ENCODE measurements at regions not wholly inside any gene's neighbourhood (a gene's known extent, or its start where the extent isn't known, plus 50 kb on each side); places are given as distances from the start of the nearest gene placed in this dataset.

DNA sequence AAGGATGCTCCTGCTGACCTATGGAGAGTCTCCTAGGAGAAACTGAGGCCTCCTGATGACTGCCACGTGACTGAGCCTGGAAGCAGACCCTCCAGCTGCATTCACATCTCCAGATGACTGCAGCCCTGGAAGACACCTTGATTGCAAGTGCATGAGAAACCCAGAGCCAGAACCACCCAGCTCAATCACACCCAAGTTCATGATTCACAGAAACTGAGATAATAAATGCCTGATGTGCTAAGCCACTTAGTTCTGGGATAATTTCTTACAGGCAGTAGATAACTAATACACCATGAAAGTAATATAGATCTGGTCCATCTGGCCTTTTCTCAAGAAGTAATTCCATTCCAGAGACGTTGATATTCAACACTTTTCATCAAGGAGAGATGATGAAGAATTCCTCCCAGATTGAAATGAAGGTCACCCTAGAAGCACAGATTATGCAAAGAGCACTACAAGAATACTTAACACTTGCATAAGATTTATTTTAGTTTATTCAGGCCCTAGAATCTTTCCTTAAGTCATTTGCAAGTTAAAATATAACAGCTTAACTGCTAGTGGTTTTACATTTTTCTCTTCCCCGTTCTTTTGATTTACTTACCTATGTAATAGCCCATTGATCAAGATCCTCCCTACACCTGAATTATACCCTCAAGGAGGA is 208.2 kb upstream of the INHBA start:
- 100% methylated on average over 2 of the region's 3 CpGs; no CpG with 5 or more reads in 1 of the 2 experiments for WGBS, 2 experiments (ENCODE audit: insufficient coverage in 2 of 2)

DNA sequence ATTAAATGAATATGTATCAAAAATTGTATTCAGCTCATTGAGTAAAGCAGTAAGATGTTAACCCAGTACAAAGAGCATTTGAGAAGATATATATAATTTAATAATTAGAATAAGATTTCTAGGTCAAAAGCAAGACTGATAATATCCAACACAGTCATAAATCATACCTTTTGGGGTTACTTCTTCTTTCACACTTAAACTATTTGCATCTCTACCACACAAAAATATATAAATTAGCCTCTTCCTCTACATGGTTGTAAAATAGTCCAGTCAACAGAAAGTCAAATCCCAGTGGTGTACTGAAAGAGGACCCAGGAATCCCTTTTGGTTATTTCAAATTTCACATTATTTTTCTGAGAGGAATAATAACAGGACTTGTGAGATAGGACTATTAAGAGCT is 204.6 kb upstream of the INHBA start:
- no peak overlapping the region for H3K27ac ChIP-seq (ENCODE audit: low read depth, low read length, severe bottlenecking)
- H3K9me3 ChIP-seq (ENCODE audit: control insufficient read depth, low read length), result peaks cover 13% of the 10 kb centered on the region
- no peaks in the 10 kb centered on the region for H3K4me1 ChIP-seq (ENCODE audit: control insufficient read depth, insufficient read depth, low read length, poor library complexity, severe bottlenecking)
- H3K36me3 ChIP-seq (ENCODE audit: control insufficient read depth, insufficient read depth, low read length), result no peaks in the 10 kb centered on the region
- H3K4me3 ChIP-seq (ENCODE audit: extremely low read depth, insufficient read depth, low read length, poor library complexity, severe bottlenecking), result no peak overlapping the region

More for the DNA sequence above, 208.2 kb upstream of the INHBA start:
- Histone ChIP-seq H3K27ac (ENCODE audit: low read depth, low read length, severe bottlenecking) (no peak overlapping the region), H3K36me3 (ENCODE audit: control insufficient read depth, insufficient read depth, low read length) (no peaks in the 10 kb centered on the region), H3K4me1 (ENCODE audit: control insufficient read depth, insufficient read depth, low read length, poor library complexity, severe bottlenecking) (peaks cover 10% of the 10 kb centered on the region), H3K4me3 (ENCODE audit: extremely low read depth, insufficient read depth, low read length, poor library complexity, severe bottlenecking) (no peak overlapping the region), H3K9me3 (ENCODE audit: control insufficient read depth, low read length) (no peaks in the 10 kb centered on the region)

DNA sequence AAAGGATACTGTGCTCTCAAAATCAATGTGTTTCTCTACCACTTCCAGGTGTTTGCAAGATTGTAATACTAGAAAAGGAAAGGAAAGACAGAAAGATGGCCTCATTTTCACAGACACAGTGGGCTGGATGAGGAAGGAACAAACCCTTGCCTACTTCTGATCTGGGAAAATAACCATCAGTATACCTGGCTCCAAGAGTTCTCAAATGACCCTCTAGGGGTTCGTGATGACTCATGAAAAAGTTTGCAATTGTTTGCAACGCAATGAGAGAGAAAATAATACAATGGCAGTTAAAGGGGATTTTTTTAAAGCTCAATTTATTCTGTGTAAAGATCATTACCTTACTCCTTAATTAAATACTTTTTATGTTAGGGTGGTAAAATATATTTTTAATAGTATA is 197.6 kb upstream of the INHBA start:
- Histone ChIP-seq H3K36me3 (ENCODE audit: control insufficient read depth, insufficient read depth, low read length) (no peaks in the 10 kb centered on the region), H3K9me3 (ENCODE audit: control insufficient read depth, low read length) (peaks cover 13% of the 10 kb centered on the region), H3K4me1 (ENCODE audit: control insufficient read depth, insufficient read depth, low read length, poor library complexity, severe bottlenecking) (no peaks in the 10 kb centered on the region), H3K4me3 (ENCODE audit: extremely low read depth, insufficient read depth, low read length, poor library complexity, severe bottlenecking) (no peak overlapping the region), H3K27ac (ENCODE audit: low read depth, low read length, severe bottlenecking) (no peak overlapping the region)
- WGBS, 2 experiments (ENCODE audit: insufficient coverage in 2 of 2), result no CpG with 5 or more reads among the region's 2 CpGs

DNA sequence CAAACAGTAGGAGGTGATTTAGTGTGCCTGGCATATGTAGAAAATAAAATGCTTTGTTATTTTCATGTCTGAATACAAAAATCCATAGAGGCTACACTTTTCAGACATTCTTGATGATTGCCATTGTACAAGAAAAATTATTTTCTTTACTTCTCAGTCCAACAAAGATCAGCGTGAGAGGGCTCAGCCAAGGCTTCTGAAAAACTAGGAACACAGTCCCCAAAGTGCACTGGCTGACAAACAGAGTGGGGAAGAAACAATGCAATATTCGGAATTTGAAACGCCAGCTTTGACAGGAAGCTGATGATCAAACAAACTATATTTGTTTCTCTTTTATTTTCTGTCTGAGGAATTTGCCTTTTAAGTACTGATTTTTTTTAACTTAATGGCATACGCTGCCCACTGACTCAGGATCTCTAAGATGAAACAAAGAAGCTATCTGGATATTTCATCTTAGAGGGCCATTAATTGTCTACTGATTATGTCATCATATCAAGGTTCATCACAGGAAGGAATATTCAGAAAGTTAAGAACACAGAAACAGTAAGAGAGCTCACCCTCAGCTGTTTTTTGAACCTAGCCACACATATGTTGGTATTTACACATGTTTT is 197.0 kb upstream of the INHBA start:
- H3K4me3 ChIP-seq (ENCODE audit: extremely low read depth, insufficient read depth, low read length, poor library complexity, severe bottlenecking), result no peak overlapping the region
- WGBS, 2 experiments (ENCODE audit: insufficient coverage in 2 of 2), result 94% methylated on average over 3 of the region's 4 CpGs; no CpG with 5 or more reads in 1 of the 2 experiments
- H3K36me3 ChIP-seq (ENCODE audit: control insufficient read depth, insufficient read depth, low read length), result no peaks in the 10 kb centered on the region
- H3K27ac ChIP-seq (ENCODE audit: low read depth, low read length, severe bottlenecking), result no peak overlapping the region
- peaks cover 9% of the 10 kb centered on the region for H3K9me3 ChIP-seq (ENCODE audit: control insufficient read depth, low read length)
- H3K4me1 ChIP-seq (ENCODE audit: control insufficient read depth, insufficient read depth, low read length, poor library complexity, severe bottlenecking), result no peaks in the 10 kb centered on the region

DNA sequence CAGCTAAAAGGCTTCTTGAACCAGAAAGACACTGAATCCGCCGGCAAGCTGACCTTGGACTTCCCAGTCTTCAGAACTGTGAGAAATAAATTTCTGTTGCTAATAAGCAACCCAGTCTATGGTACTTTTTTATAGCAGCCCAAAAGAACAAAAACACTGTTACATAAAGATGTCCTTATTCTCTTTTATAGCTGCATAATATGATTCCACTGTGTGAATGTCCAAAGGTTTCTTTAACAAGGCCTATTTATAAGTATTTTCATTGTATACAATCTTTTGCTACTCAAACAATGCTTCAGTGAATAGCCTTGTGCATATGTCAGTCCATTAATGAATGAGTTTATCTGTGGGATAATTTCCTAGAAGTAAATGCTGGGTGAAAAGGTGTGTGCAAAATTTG is 190.8 kb upstream of the INHBA start:
- H3K4me1 ChIP-seq (ENCODE audit: control insufficient read depth, insufficient read depth, low read length, poor library complexity, severe bottlenecking), result peaks cover 4% of the 10 kb centered on the region
- no peak overlapping the region for H3K27ac ChIP-seq (ENCODE audit: low read depth, low read length, severe bottlenecking)
- 94 to 100% methylated on average over 1 to 2 of the region's 2 CpGs for WGBS, 2 experiments (ENCODE audit: insufficient coverage in 2 of 2)
- no peak overlapping the region for H3K4me3 ChIP-seq (ENCODE audit: extremely low read depth, insufficient read depth, low read length, poor library complexity, severe bottlenecking)
- no peaks in the 10 kb centered on the region for H3K9me3 ChIP-seq (ENCODE audit: control insufficient read depth, low read length)
- no peaks in the 10 kb centered on the region for H3K36me3 ChIP-seq (ENCODE audit: control insufficient read depth, insufficient read depth, low read length)

DNA sequence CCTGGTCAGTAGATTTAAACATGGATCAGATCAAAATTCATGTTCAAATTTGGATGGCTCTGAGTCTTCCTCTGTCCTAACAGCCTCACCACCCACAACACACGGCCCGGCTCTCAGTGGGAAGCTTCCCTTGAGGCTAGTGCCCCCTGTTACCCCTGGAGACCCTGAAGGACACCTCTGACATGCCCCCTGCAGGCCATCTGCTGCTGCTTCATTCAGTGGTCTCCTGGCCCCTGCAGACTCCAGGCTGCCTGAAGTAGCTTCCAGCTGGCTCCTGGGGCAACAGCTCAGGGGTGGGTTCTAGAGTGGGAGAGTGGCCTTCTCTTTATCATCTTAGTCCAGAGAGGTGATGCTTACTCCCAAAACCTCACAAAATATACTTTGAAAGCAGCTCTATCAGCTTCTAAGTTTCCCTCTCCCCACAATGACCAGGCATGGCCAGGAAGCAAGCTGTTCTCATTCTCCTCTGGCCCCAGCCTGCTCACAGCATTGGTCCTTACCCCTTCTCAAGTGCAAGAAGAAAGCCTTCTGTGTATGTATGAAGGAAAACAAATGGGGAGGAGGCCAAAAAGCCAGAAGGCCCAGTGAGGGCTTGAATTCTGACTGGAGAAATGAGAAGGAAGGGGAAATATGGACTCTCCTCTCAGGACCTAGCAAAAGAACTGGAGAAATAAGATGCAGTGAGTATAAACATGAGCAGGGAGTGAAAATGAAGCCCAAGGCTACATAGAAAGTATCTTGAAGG is 189.6 kb upstream of the INHBA start:
- Histone ChIP-seq H3K27ac (ENCODE audit: low read depth, low read length, severe bottlenecking) (no peak overlapping the region), H3K36me3 (ENCODE audit: control insufficient read depth, insufficient read depth, low read length) (no peaks in the 10 kb centered on the region), H3K4me3 (ENCODE audit: extremely low read depth, insufficient read depth, low read length, poor library complexity, severe bottlenecking) (no peak overlapping the region), H3K9me3 (ENCODE audit: control insufficient read depth, low read length) (no peaks in the 10 kb centered on the region), H3K4me1 (ENCODE audit: control insufficient read depth, insufficient read depth, low read length, poor library complexity, severe bottlenecking) (peaks cover 4% of the 10 kb centered on the region)
- WGBS, 2 experiments (ENCODE audit: insufficient coverage in 2 of 2), result 79 to 92% methylated on average over 2 of the region's 2 CpGs

DNA sequence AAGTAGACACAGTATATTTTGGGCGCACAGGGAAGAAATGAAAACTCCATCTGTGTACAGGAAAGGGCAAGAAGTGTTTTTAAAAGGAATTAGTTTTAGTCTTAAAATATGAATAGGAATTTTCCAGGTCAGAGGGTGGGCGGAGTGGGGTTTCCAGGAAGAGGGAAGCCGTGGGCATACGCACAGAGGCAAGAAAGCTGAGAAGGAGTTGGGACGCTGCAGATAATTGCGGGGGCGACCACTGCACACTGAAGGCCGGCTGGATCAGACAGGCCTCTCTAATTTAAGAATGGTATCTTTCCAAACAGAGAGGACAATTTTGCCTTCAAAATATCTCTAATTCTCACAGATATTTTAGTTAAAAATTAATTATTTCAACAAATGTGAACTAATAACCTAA is 189.1 kb upstream of the INHBA start:
- Histone ChIP-seq H3K4me1 (ENCODE audit: control insufficient read depth, insufficient read depth, low read length, poor library complexity, severe bottlenecking) (peaks cover 10% of the 10 kb centered on the region), H3K4me3 (ENCODE audit: extremely low read depth, insufficient read depth, low read length, poor library complexity, severe bottlenecking) (no peak overlapping the region), H3K36me3 (ENCODE audit: control insufficient read depth, insufficient read depth, low read length) (no peaks in the 10 kb centered on the region), H3K9me3 (ENCODE audit: control insufficient read depth, low read length) (no peaks in the 10 kb centered on the region), H3K27ac (ENCODE audit: low read depth, low read length, severe bottlenecking) (no peak overlapping the region)
- WGBS, 2 experiments (ENCODE audit: insufficient coverage in 2 of 2), result 90 to 92% methylated on average over 7 to 8 of the region's 8 CpGs

DNA sequence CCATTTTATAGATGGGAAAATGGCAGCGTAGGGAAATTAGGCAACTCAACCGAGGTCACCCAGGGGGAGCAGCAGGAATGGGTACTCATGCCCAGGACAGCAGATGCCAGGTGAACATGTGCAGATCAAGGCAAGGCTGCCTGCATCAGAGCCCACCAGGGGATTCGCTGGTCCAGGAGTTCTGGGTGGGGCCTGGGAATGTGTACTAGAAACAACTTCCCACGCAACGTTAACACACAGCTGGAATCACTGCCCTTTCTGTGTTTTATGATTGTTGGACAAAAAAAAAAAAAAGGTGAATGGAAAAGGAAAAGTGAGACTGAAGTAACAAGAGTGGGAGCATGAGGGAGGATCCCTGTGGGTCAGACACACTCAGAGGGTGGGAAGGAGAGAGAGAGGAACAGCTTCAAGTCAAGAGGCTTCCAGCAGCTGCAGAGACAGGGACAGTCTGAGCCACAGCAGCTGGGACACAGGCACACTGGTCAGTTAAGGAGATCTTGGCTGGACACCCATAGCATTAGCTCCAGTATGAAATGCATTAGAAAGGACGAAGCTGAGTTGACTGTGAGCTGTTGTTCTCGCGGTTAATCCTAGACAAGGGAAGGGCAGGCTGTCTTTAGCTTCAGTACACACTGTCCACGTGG is 187.9 kb upstream of the INHBA start:
- Histone ChIP-seq H3K4me3 (ENCODE audit: extremely low read depth, insufficient read depth, low read length, poor library complexity, severe bottlenecking) (no peak overlapping the region), H3K9me3 (ENCODE audit: control insufficient read depth, low read length) (no peaks in the 10 kb centered on the region), H3K4me1 (ENCODE audit: control insufficient read depth, insufficient read depth, low read length, poor library complexity, severe bottlenecking) (peaks cover 22% of the 10 kb centered on the region), H3K27ac (ENCODE audit: low read depth, low read length, severe bottlenecking) (no peak overlapping the region), H3K36me3 (ENCODE audit: control insufficient read depth, insufficient read depth, low read length) (no peaks in the 10 kb centered on the region)
- WGBS, 2 experiments (ENCODE audit: insufficient coverage in 2 of 2), result 95 to 96% methylated on average over 9 of the region's 9 CpGs

DNA sequence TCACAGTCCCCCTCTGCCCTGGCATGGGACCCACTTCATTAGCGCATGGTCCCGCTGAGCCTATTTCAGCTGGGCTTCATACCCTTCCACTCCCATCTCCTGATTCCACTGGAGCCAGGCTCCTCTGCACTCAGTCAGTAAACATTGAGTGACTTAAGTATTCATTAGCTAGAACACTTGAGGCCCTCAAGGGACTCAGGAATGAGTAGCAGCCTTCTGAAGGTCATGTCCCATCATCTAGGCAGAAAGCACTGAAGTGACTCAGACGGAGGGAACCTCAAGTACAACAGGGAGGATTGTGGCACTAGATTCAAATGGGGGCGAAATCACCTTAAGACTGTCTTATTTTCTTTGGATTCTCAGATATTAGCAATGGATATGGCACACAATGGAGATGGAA is 186.6 kb upstream of the INHBA start:
- Histone ChIP-seq H3K4me3 (ENCODE audit: extremely low read depth, insufficient read depth, low read length, poor library complexity, severe bottlenecking) (no peak overlapping the region), H3K4me1 (ENCODE audit: control insufficient read depth, insufficient read depth, low read length, poor library complexity, severe bottlenecking) (peaks cover 31% of the 10 kb centered on the region), H3K9me3 (ENCODE audit: control insufficient read depth, low read length) (no peaks in the 10 kb centered on the region), H3K27ac (ENCODE audit: low read depth, low read length, severe bottlenecking) (no peak overlapping the region), H3K36me3 (ENCODE audit: control insufficient read depth, insufficient read depth, low read length) (no peaks in the 10 kb centered on the region)
- 100% methylated on average over 1 to 2 of the region's 4 CpGs for WGBS, 2 experiments (ENCODE audit: insufficient coverage in 2 of 2)

DNA sequence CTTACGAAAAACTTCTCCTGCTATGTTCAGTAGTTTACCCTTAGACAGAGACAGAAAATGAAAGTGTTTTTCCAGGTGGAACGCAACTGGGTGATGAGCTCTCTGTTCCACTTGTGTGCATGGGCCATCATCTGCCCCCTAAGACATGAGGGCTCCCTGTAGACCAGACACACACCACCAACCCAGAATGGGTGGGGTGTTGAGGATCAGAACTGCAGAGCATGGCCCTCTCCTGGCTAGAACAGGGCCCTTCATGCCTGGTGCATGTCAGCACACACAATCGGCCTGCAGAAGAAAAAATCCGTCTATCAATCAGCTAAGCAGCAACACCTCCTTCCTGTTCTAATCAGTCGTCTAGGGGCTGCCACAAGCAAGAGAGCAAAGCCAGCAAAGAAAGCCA is 186.2 kb upstream of the INHBA start:
- H3K4me3 ChIP-seq (ENCODE audit: extremely low read depth, insufficient read depth, low read length, poor library complexity, severe bottlenecking), result no peak overlapping the region
- no peaks in the 10 kb centered on the region for H3K9me3 ChIP-seq (ENCODE audit: control insufficient read depth, low read length)
- no peak overlapping the region for H3K27ac ChIP-seq (ENCODE audit: low read depth, low read length, severe bottlenecking)
- WGBS, 2 experiments (ENCODE audit: insufficient coverage in 2 of 2), result 63 to 83% methylated on average over 2 to 5 of the region's 5 CpGs
- no peaks in the 10 kb centered on the region for H3K36me3 ChIP-seq (ENCODE audit: control insufficient read depth, insufficient read depth, low read length)
- H3K4me1 ChIP-seq (ENCODE audit: control insufficient read depth, insufficient read depth, low read length, poor library complexity, severe bottlenecking), result peaks cover 33% of the 10 kb centered on the region

Measured in mesodermal cell (in vitro differentiated cells).